ENCODE measurements at regions not wholly inside any gene's neighbourhood (a gene's known extent, or its start where the extent isn't known, plus 50 kb on each side); places are given as distances from the start of the nearest gene placed in this dataset.

- TF ChIP-seq CTCF (conservative IDR thresholded peaks at IDR 0.05; ENCODE audit: low read depth, low read length), result no peak
- H3K4me3 ChIP-seq (ENCODE audit: low read depth, low read length), result no peak overlapping the region
- DNase-seq (ENCODE audit: low read depth), result no peak
These were observed 220.9 kb upstream of the KIAA1217 start for GRCh38 chr10:23988006-23988405.

DNA sequence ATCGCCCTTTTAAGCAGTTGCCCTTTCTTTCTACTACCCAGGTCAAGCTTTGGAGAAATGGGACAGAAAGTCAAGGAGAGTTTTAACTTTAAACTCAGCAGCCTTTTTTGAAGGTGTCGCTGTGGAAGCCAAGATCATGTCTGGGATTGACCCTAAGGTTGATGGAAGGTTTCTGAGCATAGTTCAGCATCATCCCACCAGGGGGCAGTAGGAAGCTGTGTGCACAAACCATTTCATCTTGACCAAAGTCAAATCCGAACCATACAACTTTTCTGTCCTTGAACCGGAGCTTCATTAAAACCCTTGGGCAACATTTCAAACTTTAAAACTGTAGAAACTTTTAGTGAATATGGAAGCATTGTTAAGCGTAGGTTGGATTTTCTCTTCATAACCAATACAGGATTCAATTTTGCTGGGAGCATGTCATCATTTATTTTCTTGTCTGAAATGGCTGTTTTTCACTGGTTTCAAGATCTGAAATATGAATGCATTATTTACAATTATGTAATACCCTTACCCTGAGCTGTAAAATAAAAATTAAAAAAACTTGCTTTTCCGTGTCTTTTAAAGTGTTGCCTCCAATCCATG lies 214.4 kb upstream of the KIAA1217 start:
- DNase-seq (ENCODE audit: low read depth), result peak; percentile 77
- no peak overlapping the region for H3K4me3 ChIP-seq (ENCODE audit: low read depth, low read length)
- peak; percentile 92 for TF ChIP-seq CTCF (conservative IDR thresholded peaks at IDR 0.05; ENCODE audit: low read depth, low read length)

GRCh38 chr10:23999445-23999844 lies 209.5 kb upstream of the KIAA1217 start:
- no peak for TF ChIP-seq CTCF (conservative IDR thresholded peaks at IDR 0.05; ENCODE audit: low read depth, low read length)
- no peak overlapping the region for H3K4me3 ChIP-seq (ENCODE audit: low read depth, low read length)
- DNase-seq (ENCODE audit: low read depth), result no peak

GRCh38 chr10:24000271-24000813 lies 208.6 kb upstream of the KIAA1217 start:
- no peak for TF ChIP-seq CTCF (conservative IDR thresholded peaks at IDR 0.05; ENCODE audit: low read depth, low read length)
- DNase-seq (ENCODE audit: low read depth), result no peak
- H3K4me3 ChIP-seq (ENCODE audit: low read depth, low read length), result no peak overlapping the region

- TF ChIP-seq CTCF (conservative IDR thresholded peaks at IDR 0.05; ENCODE audit: low read depth, low read length), result no peak
- no peak overlapping the region for H3K4me3 ChIP-seq (ENCODE audit: low read depth, low read length)
- no peak for DNase-seq (ENCODE audit: low read depth)
These were observed 202.2 kb upstream of the KIAA1217 start for GRCh38 chr10:24006741-24007140.

GRCh38 chr10:24007359-24007758 lies 201.6 kb upstream of the KIAA1217 start:
- H3K4me3 ChIP-seq (ENCODE audit: low read depth, low read length), result no peak overlapping the region
- no peak for DNase-seq (ENCODE audit: low read depth)
- no peak for TF ChIP-seq CTCF (conservative IDR thresholded peaks at IDR 0.05; ENCODE audit: low read depth, low read length)

Data from choroid plexus epithelial cell (primary cell).